NCI-H2081 treated with DMSO at 0.1 percent for 48 hours (cell line): ENCODE measurements at regions not wholly inside any gene's neighbourhood (a gene's known extent, or its start where the extent isn't known, plus 50 kb on each side); places are given as distances from the start of the nearest gene placed in this dataset.

Source experiments
- DNase-seq: peaks from one replicate; lab custom pipeline; 2025; lab: John Stamatoyannopoulos, UW

- DNase-seq, result no peak
These were observed 485.3 kb upstream of the NFIA start for GRCh38 chr1:60596791-60597750.

- no peak for DNase-seq
These were observed 490.8 kb upstream of the NFIA start for GRCh38 chr1:60591583-60591982.

- no peak for DNase-seq
These were observed 492.4 kb upstream of the NFIA start for GRCh38 chr1:60589916-60590315.

GRCh38 chr1:60589046-60589748, 493.2 kb upstream of the NFIA start:
- no peak for DNase-seq

- DNase-seq, result no peak
These were observed 498.0 kb upstream of the NFIA start for GRCh38 chr1:60584371-60584770.

GRCh38 chr1:60583696-60584095, 498.7 kb upstream of the NFIA start:
- no peak for DNase-seq

GRCh38 chr1:60581455-60582220, 500.7 kb upstream of the NFIA start:
- DNase-seq, result no peak

- no peak for DNase-seq
These were observed 503.5 kb upstream of the C1orf87 start for GRCh38 chr1:60577029-60577428.

- no peak for DNase-seq
These were observed 501.9 kb upstream of the C1orf87 start for GRCh38 chr1:60575326-60575977.

GRCh38 chr1:60573726-60574409, 500.3 kb upstream of the C1orf87 start:
- no peak for DNase-seq

- DNase-seq, result no peak
These were observed 499.6 kb upstream of the C1orf87 start for GRCh38 chr1:60573121-60573520.

GRCh38 chr1:60572378-60572777, 498.8 kb upstream of the C1orf87 start:
- no peak for DNase-seq

- no peak for DNase-seq
These were observed 498.2 kb upstream of the C1orf87 start for GRCh38 chr1:60571811-60572210.

- DNase-seq, result no peak
These were observed 495.6 kb upstream of the C1orf87 start for GRCh38 chr1:60569189-60569588.

GRCh38 chr1:60567256-60567655, 493.7 kb upstream of the C1orf87 start:
- no peak for DNase-seq

GRCh38 chr1:60564916-60565750, 491.6 kb upstream of the C1orf87 start:
- no peak for DNase-seq

- DNase-seq, result no peak
These were observed 490.4 kb upstream of the C1orf87 start for GRCh38 chr1:60563777-60564535.

- DNase-seq, result no peak
These were observed 489.2 kb upstream of the C1orf87 start for GRCh38 chr1:60562740-60563139.

GRCh38 chr1:60560701-60561100, 487.1 kb upstream of the C1orf87 start:
- DNase-seq, result no peak

GRCh38 chr1:60558236-60558635, 484.7 kb upstream of the C1orf87 start:
- no peak for DNase-seq
